ENCODE measurements at regions not wholly inside any gene's neighbourhood (a gene's known extent, or its start where the extent isn't known, plus 50 kb on each side); places are given as distances from the start of the nearest gene placed in this dataset.
"Not testable (repeated sequence)": the region's sequence is repeated elsewhere in the genome, so short reads cannot be mapped to it uniquely, and the experiment has no call there.

GRCh38 chr7:76806010-76806409 is 178.9 kb upstream of the POMZP3 start:
- not testable (repeated sequence) for ATAC-seq (replicated peaks in 1 of 2); DNase-seq; H3K9me3 Mint-ChIP-seq; H3K4me3 Mint-ChIP-seq; H3K4me1 Mint-ChIP-seq (ENCODE audit: low read depth); H3K27ac Mint-ChIP-seq; H3K27me3 Mint-ChIP-seq (ENCODE audit: low read depth); H3K36me3 Mint-ChIP-seq (ENCODE audit: insufficient read depth in 2 of 2)

- not testable (repeated sequence) for H3K36me3 Mint-ChIP-seq (ENCODE audit: insufficient read depth in 2 of 2); H3K4me1 Mint-ChIP-seq (ENCODE audit: low read depth); H3K27me3 Mint-ChIP-seq (ENCODE audit: low read depth); ATAC-seq (replicated peaks in 1 of 2); H3K4me3 Mint-ChIP-seq; DNase-seq; H3K9me3 Mint-ChIP-seq; H3K27ac Mint-ChIP-seq
Observed at GRCh38 chr7:76805262-76805661, 178.2 kb upstream of the POMZP3 start.

GRCh38 chr7:76797639-76798038 is 170.6 kb upstream of the POMZP3 start:
- H3K27ac Mint-ChIP-seq; DNase-seq; H3K4me1 Mint-ChIP-seq (ENCODE audit: low read depth); H3K9me3 Mint-ChIP-seq; ATAC-seq (replicated peaks in 1 of 2); H3K36me3 Mint-ChIP-seq (ENCODE audit: insufficient read depth in 2 of 2); H3K4me3 Mint-ChIP-seq: not testable (repeated sequence)
- H3K27me3 Mint-ChIP-seq (ENCODE audit: low read depth): peaks cover 22% of the 10 kb centered on the region

GRCh38 chr7:76780693-76781092 is 153.6 kb upstream of the POMZP3 start:
- not testable (repeated sequence) for H3K4me1 Mint-ChIP-seq (ENCODE audit: low read depth); H3K27me3 Mint-ChIP-seq (ENCODE audit: low read depth); ATAC-seq (replicated peaks in 1 of 2); H3K4me3 Mint-ChIP-seq; H3K9me3 Mint-ChIP-seq; H3K27ac Mint-ChIP-seq; H3K36me3 Mint-ChIP-seq (ENCODE audit: insufficient read depth in 2 of 2); DNase-seq

DNA sequence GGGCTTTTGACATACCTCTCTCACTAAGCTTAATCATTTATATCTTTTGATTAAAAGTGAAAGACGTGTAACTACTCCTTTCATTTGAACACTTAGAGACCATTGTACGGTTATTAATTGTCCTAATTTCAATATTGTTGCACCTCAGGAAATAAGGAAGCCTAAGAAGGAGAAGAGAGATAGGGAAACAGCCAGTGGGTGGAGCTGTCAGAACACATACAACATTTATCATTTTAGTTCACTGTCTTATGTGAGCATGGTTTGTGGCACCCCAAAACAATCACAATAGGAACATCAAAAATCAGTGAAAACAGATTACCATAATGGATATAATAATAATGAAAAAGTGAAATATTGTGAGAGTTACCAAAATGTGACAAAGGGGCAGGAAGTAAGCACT is 147.2 kb upstream of the POMZP3 start:
- H3K27me3 Mint-ChIP-seq (ENCODE audit: low read depth): not testable (repeated sequence)

DNA sequence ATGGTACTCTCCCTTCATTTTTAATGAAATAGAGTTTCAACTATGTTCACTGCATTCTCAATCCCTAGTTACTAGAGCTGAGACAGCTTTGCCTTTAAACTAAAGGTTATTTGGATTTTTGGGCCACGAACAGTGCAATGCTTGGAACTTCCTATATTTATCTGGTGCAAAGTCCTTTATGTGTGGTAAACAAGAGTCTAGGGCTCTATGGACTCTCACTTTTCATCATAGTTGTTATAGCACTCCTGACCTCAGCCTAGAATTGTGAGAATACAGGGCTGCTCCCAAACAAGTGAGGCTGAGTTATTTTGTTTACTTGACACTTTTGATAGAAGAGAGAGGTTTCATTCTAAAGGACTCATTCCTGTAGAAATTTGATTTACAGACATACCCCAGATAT is 144.9 kb upstream of the POMZP3 start:
- H3K4me3 Mint-ChIP-seq; H3K27me3 Mint-ChIP-seq (ENCODE audit: low read depth); DNase-seq; H3K27ac Mint-ChIP-seq; H3K36me3 Mint-ChIP-seq (ENCODE audit: insufficient read depth in 2 of 2); H3K4me1 Mint-ChIP-seq (ENCODE audit: low read depth); ATAC-seq (replicated peaks in 1 of 2); H3K9me3 Mint-ChIP-seq: not testable (repeated sequence)

More for the DNA sequence above, 147.2 kb upstream of the POMZP3 start:
- ATAC-seq (replicated peaks in 1 of 2); DNase-seq; H3K36me3 Mint-ChIP-seq (ENCODE audit: insufficient read depth in 2 of 2); H3K4me1 Mint-ChIP-seq (ENCODE audit: low read depth); H3K9me3 Mint-ChIP-seq; H3K4me3 Mint-ChIP-seq: not testable (repeated sequence)
- peak overlapping the region; percentile 22 for H3K27ac Mint-ChIP-seq

DNA sequence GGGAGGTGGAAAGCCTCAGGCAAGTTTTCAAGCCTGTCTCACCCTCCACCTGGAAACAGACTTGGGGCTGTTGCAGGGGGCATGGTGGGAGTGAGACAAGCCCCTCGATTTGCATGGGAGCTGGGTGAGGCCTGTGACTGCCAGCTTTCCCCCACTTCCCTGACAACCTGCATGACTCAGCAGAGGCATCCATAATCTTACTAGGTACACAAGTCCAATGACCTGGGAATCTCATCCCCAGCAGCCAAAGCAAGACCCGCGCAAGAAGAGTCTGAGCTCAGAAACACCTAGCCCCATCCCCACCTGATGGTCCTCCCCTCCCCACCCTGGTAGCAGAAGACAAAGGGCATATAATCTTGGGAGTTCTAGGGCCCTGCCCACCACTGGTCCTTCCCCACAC is 136.9 kb upstream of the POMZP3 start:
- not testable (repeated sequence) for ATAC-seq (replicated peaks in 1 of 2); H3K36me3 Mint-ChIP-seq (ENCODE audit: insufficient read depth in 2 of 2); H3K9me3 Mint-ChIP-seq; DNase-seq; H3K27ac Mint-ChIP-seq; H3K4me3 Mint-ChIP-seq
- H3K27me3 Mint-ChIP-seq (ENCODE audit: low read depth): peaks cover 13% of the 10 kb centered on the region
- H3K4me1 Mint-ChIP-seq (ENCODE audit: low read depth): peaks cover 13% of the 10 kb centered on the region

- ATAC-seq (replicated peaks in 1 of 2) (peak; percentile 97 to 99), DNase-seq (peak; percentile 2 to 21)
- not testable (repeated sequence) for H3K27ac Mint-ChIP-seq; H3K9me3 Mint-ChIP-seq; H3K36me3 Mint-ChIP-seq (ENCODE audit: insufficient read depth in 2 of 2); H3K4me3 Mint-ChIP-seq
- Mint-ChIP-seq H3K4me1 (ENCODE audit: low read depth) (peaks cover 13% of the 10 kb centered on the region), H3K27me3 (ENCODE audit: low read depth) (peaks cover 13% of the 10 kb centered on the region)
Observed at GRCh38 chr7:76760546-76761220, 133.6 kb upstream of the POMZP3 start.

GRCh38 chr7:76739538-76739937 is 112.5 kb upstream of the POMZP3 start:
- not testable (repeated sequence) for H3K36me3 Mint-ChIP-seq (ENCODE audit: insufficient read depth in 2 of 2); H3K9me3 Mint-ChIP-seq; H3K27ac Mint-ChIP-seq; DNase-seq; H3K4me3 Mint-ChIP-seq; ATAC-seq (replicated peaks in 1 of 2); H3K27me3 Mint-ChIP-seq (ENCODE audit: low read depth); H3K4me1 Mint-ChIP-seq (ENCODE audit: low read depth)

- not testable (repeated sequence) for H3K36me3 Mint-ChIP-seq (ENCODE audit: insufficient read depth in 2 of 2); H3K27me3 Mint-ChIP-seq (ENCODE audit: low read depth); H3K27ac Mint-ChIP-seq; ATAC-seq (replicated peaks in 1 of 2); H3K4me1 Mint-ChIP-seq (ENCODE audit: low read depth); H3K9me3 Mint-ChIP-seq; DNase-seq; H3K4me3 Mint-ChIP-seq
Observed at GRCh38 chr7:76736724-76737123, 109.6 kb upstream of the POMZP3 start.

- H3K4me1 Mint-ChIP-seq (ENCODE audit: low read depth); DNase-seq; H3K27ac Mint-ChIP-seq; ATAC-seq (replicated peaks in 1 of 2); H3K9me3 Mint-ChIP-seq; H3K36me3 Mint-ChIP-seq (ENCODE audit: insufficient read depth in 2 of 2); H3K27me3 Mint-ChIP-seq (ENCODE audit: low read depth); H3K4me3 Mint-ChIP-seq: not testable (repeated sequence)
Observed at GRCh38 chr7:76736091-76736490, 109.0 kb upstream of the POMZP3 start.

DNA sequence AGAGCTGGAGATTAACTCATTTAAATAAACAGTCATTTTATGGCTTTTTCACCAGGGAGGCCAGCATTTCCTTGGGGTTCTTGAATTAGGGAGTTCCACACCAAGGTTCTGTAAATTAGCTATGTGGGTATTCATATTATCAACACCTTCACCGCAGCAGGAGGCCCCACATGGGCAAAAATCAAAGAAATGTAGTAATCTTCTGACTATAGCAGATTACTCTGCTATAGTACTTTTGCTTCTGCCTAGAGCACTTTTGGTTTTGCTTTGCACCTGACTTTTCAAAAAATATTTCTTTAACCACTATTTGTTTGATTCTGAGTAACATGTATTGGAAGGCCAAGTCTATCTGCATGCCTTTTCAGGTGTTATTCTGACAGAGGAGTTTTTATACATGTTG is 108.6 kb upstream of the POMZP3 start:
- ATAC-seq (replicated peaks in 1 of 2): peak; percentile 37 to 71
- not testable (repeated sequence) for H3K27me3 Mint-ChIP-seq (ENCODE audit: low read depth); H3K36me3 Mint-ChIP-seq (ENCODE audit: insufficient read depth in 2 of 2); H3K4me1 Mint-ChIP-seq (ENCODE audit: low read depth); H3K27ac Mint-ChIP-seq; H3K4me3 Mint-ChIP-seq; DNase-seq; H3K9me3 Mint-ChIP-seq

DNA sequence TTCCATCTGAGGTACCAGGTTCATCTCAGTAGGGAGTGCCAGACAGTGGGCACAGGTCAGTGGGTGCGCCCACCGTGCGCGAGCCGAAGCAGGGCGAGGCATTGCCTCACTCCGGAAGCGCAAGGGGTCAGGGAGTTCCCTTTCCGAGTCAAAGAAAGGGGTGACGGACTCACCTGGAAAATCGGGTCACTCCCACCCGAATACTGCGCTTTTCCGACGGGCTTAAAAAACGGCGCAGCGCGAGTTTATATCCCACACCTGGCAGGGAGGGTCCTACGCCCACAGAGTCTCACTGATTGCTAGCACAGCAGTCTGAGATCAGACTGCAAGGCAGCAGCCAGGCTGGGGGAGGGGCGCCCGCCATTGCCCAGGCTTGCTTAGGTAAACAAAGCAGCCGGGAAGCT is 101.5 kb upstream of the POMZP3 start:
- DNase-seq; H3K27me3 Mint-ChIP-seq (ENCODE audit: low read depth); H3K27ac Mint-ChIP-seq; H3K4me3 Mint-ChIP-seq; H3K4me1 Mint-ChIP-seq (ENCODE audit: low read depth); H3K9me3 Mint-ChIP-seq; H3K36me3 Mint-ChIP-seq (ENCODE audit: insufficient read depth in 2 of 2); ATAC-seq (replicated peaks in 1 of 2): not testable (repeated sequence)

DNA sequence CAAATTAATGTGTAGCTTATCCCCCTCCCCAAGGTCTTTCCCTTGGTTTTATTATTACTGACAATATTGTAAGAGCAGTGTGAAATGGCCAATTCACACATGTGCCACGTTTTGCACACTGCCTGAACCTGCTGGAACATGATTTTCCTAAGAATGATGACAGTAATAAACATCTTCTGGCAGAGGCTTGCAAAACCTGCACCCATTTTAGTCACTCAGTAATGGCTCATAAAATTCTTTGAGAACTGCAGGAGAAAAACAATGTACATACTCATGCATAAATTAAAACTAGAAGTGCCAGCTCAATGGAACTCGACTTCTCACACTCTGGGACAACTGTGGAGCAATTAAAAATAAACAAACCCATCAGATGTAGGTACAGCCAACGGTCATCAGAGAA is 96.8 kb upstream of the POMZP3 start:
- not testable (repeated sequence) for H3K4me3 Mint-ChIP-seq; H3K4me1 Mint-ChIP-seq (ENCODE audit: low read depth)

More for the DNA sequence above, 96.8 kb upstream of the POMZP3 start:
- DNase-seq; ATAC-seq (replicated peaks in 1 of 2); H3K27ac Mint-ChIP-seq; H3K9me3 Mint-ChIP-seq; H3K27me3 Mint-ChIP-seq (ENCODE audit: low read depth); H3K36me3 Mint-ChIP-seq (ENCODE audit: insufficient read depth in 2 of 2): not testable (repeated sequence)

Measured in activated T-cell treated with anti-CD3 and anti-CD28 coated beads, Interleukin-2, amount 50 U/mL, for 72 hours (primary cell).